GM03348 (cell line): ENCODE measurements at regions not wholly inside any gene's neighbourhood (a gene's known extent, or its start where the extent isn't known, plus 50 kb on each side); places are given as distances from the start of the nearest gene placed in this dataset.

ENCODE experiments used
- DNase-seq: peaks from one replicate; pipeline ENCODE4 v3.0.0; 2012; ENCODE audit warnings: low spot score

DNA sequence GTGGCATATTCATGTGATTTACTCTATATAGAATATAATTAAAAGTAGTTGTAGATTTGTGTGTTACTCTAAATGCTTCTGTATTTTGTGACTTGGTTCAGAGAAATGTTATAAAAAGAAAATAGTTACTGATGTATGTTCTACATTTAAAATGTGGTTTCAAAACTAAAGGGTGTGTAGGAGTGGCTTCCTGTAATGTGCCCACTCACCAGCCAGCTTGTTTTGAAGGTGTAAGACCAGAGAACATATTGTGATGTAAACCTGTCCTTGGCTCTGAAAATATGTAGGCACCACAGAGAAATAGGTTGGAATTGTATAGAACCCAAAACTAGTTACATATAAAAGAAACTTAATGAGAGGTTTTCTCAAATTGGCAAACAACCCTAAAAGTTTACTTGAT is 51.2 kb upstream of the ARRDC3 start:
- no peak for DNase-seq

GRCh38 chr5:91433861-91434260 is 50.7 kb upstream of the ARRDC3 start:
- DNase-seq, result no peak
